H7 (cell line): ENCODE measurements at regions not wholly inside any gene's neighbourhood (a gene's known extent, or its start where the extent isn't known, plus 50 kb on each side); places are given as distances from the start of the nearest gene placed in this dataset.

Source experiments
- DNase-seq: peaks from one replicate; pipeline ENCODE4 v3.0.0; 2012
- H3K27me3 ChIP-seq: 2 replicates; pipeline ENCODE4 v1.6.0; 2011; ENCODE audit warnings: mild to moderate bottlenecking, low read length; ENCODE audit not compliant: control insufficient read depth, insufficient read depth
- H3K36me3 ChIP-seq: replicated peaks from 2 replicates; pipeline ENCODE4 v1.5.1; 2011; ENCODE audit warnings: low read length; ENCODE audit not compliant: control insufficient read depth, insufficient read depth
- H3K4me3 ChIP-seq: 2 replicates; pipeline ENCODE4 v1.5.1; 2011; ENCODE audit warnings: low read depth, mild to moderate bottlenecking, control low read depth, low read length, moderate library complexity; ENCODE audit not compliant: insufficient read depth

DNA sequence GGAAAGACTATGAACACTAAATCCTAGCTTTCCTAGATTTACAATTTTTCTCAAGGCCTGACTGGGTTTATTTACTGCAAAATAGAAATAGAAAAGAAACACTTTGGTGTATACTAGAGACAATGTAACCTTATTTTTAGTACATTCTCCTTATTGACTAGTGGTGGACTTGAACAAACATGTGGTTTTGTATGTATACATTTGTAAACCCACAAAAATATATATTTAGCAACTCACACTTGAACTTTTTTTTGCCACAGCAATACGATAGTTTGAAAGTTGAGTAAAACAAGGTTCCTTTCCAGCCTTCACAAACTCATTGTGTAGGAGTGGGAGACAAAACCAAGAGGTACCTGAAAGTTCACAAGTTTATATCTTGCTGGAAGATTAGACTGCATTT is 1633.4 kb upstream of the LRRTM1 start:
- DNase-seq: no peak
- no peaks in the 10 kb centered on the region for H3K27me3 ChIP-seq
- no peak overlapping the region for H3K4me3 ChIP-seq
- H3K36me3 ChIP-seq: no peaks in the 10 kb centered on the region

DNA sequence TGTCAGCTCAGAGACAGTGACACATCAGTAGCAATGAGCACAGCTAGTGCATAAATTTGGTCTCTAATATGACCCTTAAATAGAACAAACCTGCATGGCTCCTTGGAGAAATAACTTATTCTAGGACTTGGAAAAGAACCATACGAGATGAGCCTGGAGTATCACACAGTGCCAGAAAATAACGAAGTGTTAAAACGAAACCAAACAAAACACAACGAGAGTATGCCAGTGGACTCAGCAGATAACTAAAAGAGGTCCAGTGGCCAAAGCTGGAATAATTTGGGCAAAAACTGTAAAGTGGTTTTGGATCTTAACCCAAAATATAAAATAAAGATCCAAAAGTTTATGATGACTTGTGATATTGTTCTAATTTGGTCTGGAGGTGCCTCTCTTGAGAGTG is 1599.0 kb upstream of the LRRTM1 start:
- no peak for DNase-seq
- no peak overlapping the region for H3K4me3 ChIP-seq
- H3K36me3 ChIP-seq: no peaks in the 10 kb centered on the region
- H3K27me3 ChIP-seq: no peaks in the 10 kb centered on the region

DNA sequence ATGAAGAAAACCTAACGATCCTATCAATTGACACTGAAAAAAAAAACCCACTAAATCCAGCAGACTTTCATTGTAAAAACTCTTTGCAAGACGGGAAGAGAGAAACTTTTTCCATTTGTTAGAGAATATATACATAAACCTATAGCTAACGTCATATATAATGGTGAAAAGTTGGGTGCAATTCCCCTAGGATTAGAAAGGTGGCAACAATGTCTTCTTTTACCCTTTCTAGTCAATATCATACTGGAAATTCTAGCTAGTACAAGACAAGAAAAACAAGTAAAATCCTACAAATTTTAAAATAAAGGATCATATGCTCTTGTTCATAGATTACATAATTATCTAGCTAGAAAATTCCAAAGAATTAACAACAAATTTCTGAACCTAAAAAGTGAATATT is 1596.5 kb upstream of the LRRTM1 start:
- Histone ChIP-seq H3K27me3 (no peaks in the 10 kb centered on the region), H3K36me3 (no peaks in the 10 kb centered on the region), H3K4me3 (no peak overlapping the region)
- peak; percentile 1 for DNase-seq

DNA sequence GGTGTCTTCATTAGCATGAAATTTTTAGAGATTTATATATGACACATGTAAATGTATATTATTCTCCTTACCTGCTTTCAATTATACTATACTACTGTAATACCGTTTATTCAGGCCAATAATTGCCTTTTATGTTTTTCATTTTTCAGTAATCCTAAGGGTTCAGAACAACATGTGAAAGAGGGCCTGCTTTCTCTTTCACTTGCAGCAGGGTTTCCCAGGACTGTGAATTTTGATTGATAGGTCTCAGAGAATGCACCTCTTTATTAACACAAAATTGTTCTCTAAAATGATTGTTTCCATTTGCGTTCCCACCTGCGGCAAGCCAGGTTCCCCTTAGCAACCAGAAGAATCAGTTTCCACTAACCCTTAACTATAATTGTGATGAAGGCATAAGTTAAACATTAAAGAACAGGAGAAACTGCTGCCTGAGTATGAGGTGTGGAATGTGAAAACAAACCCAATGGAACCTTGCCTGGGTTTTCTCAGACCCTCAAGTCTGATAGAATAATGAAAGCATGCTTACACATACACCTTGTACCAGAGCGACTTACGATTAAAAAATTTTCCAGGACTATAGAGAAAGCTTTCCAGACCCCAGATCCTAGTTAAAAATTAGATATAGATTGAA is 1591.2 kb upstream of the LRRTM1 start:
- Histone ChIP-seq H3K36me3 (no peaks in the 10 kb centered on the region), H3K27me3 (no peaks in the 10 kb centered on the region), H3K4me3 (no peak overlapping the region)
- DNase-seq: no peak

DNA sequence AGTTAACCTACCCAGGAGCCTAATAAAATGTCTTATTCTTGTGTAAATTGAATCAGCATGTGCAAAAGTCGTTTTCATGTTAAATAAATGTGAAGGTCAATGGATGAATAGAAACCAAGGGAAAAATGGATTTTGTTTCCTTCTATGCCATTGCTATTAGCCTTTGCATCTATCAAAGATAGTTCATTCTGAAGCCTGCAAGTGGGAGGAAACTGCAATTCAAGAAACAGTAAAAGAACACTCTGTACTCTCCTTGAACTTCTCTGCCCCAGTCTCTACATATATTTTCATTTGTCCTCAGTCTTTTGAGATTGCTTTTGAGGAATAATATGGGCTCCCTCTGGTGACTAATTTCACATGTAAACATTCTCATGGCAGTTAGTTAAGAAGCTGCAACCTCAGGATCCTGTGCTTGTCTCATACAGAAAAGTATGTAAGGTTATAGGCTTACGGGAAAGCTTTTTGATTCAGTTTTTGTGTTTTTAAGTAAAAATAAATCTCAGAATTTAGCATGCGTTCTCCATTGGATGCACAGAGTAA is 1590.0 kb upstream of the LRRTM1 start:
- no peak for DNase-seq
- Histone ChIP-seq H3K27me3 (no peaks in the 10 kb centered on the region), H3K4me3 (no peak overlapping the region), H3K36me3 (no peaks in the 10 kb centered on the region)

DNA sequence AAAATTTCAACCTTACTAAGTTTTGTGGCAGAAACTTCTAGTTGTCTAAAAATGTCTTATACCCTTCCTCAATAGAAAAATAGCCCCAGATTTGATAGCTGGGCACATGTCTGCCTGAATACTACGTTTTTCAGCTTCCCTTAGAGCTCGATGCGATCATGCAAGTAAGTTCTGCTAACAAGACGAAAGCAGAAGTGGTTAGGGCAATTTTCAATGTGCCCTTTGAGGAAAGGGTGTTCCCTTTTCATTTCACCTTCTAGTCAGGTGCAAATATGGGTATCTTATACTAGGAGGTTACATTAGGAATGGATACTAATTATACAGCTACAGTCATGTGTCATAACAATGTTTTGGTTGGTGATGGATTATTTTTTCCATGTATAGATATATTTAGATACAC is 1572.1 kb upstream of the LRRTM1 start:
- Histone ChIP-seq H3K36me3 (no peaks in the 10 kb centered on the region), H3K4me3 (no peak overlapping the region), H3K27me3 (no peaks in the 10 kb centered on the region)
- DNase-seq: no peak

DNA sequence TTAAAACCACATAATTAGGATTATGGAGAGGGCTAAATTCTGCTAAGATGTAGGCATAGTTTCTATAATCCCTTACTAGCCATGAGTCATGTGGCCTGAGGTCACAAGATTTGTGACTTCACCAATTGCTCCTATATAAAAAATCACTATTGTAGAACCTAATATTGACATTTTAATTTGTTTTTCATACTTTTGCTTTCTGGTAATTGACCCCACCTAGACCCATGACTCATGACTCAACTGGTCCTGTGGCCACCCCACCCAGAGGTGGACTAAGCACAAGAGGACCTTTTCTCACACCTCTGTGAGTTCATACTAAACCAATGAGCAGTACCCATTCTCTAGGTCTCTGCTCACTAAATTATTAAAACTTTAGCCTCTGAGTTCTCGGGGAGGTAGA is 1567.5 kb upstream of the LRRTM1 start:
- H3K36me3 ChIP-seq: no peaks in the 10 kb centered on the region
- no peak for DNase-seq
- H3K27me3 ChIP-seq: no peaks in the 10 kb centered on the region
- H3K4me3 ChIP-seq: no peak overlapping the region

DNA sequence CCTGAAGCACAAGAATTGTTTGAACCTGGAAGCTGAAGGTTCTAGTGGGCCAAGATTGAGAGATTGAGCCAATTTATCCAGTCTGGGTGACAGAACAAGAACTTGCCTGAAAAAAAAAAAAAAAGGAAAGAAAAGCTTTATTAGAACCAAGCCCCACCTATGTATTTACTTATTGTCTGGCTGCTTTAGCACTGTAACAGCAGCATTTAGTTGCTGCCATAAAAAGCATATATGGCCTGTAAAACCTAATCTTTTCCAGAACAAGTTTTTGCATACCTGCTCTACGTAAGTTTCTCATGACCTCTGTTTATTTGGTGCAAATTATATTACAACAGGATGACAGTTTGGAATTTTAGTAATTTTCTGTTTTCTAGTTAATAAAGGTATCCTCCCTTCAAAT is 1565.6 kb upstream of the LRRTM1 start:
- no peaks in the 10 kb centered on the region for H3K27me3 ChIP-seq
- no peak overlapping the region for H3K4me3 ChIP-seq
- DNase-seq: no peak

DNA sequence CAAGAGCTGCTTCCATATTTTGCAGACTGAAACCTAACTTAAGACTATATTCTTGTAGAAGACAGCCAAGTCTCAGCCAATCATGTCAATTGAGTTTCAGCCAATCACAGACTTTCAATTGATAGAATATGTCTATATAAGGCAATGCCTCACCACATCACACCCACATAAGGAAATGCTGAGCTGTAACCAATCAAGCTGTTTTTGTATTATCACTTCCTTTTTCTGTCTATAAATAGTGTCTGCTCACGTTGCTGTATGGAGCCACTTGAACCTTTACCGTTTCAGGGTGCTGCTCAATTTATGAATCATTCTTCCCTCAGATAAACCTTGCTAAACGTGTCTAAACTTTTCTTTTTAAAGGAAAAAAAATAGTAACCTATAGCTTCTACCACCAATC is 1554.4 kb upstream of the LRRTM1 start:
- no peak for DNase-seq
- Histone ChIP-seq H3K36me3 (no peaks in the 10 kb centered on the region), H3K4me3 (no peak overlapping the region), H3K27me3 (no peaks in the 10 kb centered on the region)

More for the DNA sequence above, 1565.6 kb upstream of the LRRTM1 start:
- no peaks in the 10 kb centered on the region for H3K36me3 ChIP-seq

DNA sequence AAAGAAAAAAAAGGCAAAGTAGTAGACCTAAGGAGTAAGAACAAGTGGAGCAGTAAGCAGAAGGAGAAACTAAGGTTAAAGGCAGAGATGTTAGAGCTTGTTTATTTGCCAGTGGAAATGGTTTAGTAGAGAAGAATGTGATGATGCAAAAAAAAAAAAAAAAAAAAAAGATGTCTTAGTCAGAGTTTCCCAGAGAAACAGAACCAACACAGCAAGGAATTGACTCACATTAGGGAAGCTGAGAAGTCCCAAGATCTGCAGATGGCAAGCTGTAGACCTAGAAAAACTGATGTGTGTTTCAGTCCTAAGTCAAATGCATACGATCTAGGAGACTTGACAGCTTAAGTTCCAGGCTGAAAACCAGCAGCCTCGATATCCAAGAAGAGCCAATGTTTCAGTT is 1548.8 kb upstream of the LRRTM1 start:
- H3K4me3 ChIP-seq: no peak overlapping the region
- no peaks in the 10 kb centered on the region for H3K27me3 ChIP-seq
- DNase-seq: no peak
- no peaks in the 10 kb centered on the region for H3K36me3 ChIP-seq

DNA sequence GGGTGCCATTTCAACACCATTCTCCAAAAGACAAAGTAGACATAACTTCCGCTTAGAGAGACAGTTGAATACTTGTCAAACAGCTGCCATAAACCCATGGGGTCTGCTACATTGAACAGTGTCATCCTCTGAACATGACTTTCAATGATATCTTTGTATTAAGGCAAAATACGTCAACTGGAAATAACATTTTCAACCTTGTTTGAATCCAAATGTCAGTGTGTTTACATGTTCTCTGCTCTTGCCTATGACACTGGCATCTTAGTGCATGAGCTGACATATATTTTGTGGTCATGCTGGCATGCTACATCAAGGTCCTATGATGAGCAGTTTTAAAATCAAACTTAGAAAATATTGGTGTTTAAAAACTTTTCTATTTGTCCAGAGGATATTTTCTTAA is 1548.1 kb upstream of the LRRTM1 start:
- no peaks in the 10 kb centered on the region for H3K27me3 ChIP-seq
- no peak overlapping the region for H3K4me3 ChIP-seq
- H3K36me3 ChIP-seq: no peaks in the 10 kb centered on the region
- DNase-seq: no peak

DNA sequence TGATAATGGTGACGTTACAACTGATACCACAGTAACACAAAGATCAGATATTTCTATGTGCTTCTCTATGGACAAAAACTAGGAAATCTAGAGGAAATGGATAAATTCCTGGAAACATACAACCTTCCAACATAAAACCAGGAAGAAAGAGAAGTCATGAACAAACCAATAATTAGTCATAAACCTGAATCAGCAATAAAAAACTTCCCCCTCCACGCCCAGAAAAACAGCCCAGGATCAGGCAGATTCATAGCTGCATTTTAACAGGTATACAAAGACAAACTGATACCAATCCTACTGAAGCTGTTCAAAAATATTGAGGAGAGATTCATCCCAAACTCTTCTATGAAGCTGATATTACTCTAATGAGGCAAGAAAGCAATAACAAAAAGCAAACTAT is 1535.2 kb upstream of the LRRTM1 start:
- Histone ChIP-seq H3K4me3 (no peak overlapping the region), H3K36me3 (no peaks in the 10 kb centered on the region), H3K27me3 (no peaks in the 10 kb centered on the region)
- DNase-seq: no peak

DNA sequence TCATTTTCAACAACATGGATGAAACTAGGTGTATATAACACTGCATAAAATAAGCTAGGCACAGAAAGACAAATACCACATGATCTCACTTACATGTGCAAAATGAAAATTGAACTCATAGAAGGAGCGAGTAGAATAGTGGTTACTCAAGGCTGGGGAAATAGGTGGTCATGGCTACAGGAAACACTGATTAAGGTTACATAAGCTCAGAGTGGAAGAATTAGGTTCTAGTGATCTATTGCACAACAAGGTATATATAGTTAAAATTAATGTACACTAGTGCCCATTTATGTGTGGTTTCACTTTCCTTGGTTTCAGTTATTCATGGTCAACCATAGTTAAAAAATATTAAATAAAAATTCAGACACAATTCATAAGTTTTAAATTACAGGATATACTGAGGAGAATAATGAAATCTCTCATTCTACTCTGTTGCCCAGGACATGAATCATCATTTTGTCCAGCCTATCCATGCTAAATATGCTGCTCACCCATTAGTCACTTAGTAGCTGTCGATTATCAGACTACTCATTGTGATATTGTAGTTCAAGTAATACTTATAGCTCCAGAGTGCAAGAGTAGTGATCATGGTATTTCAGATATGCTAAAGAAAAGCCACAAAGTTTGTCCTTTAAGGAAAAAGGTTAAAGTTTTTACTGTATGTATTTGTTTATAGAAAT is 1530.9 kb upstream of the LRRTM1 start:
- Histone ChIP-seq H3K4me3 (no peak overlapping the region), H3K27me3 (no peaks in the 10 kb centered on the region), H3K36me3 (no peaks in the 10 kb centered on the region)
- no peak for DNase-seq

DNA sequence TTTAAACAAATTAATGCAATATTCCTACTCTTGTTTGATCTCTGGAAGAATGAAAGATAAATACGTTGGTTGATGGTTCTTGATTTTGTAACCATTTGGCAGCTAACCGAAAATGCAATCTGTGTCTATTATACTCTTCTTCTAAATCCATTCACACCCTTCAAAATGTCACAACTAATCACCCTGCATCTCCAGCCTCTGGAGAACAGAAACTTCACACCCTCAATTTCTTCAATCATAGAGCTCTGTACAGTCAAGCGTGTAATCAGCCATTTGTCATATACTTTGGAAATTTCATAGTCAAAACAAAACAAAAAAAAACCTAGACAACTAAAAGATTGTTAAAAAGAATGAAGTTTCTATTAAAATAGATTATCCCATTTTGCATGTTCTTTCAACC is 1482.3 kb upstream of the LRRTM1 start:
- H3K4me3 ChIP-seq: no peak overlapping the region
- H3K36me3 ChIP-seq: no peaks in the 10 kb centered on the region
- no peaks in the 10 kb centered on the region for H3K27me3 ChIP-seq
- DNase-seq: no peak

DNA sequence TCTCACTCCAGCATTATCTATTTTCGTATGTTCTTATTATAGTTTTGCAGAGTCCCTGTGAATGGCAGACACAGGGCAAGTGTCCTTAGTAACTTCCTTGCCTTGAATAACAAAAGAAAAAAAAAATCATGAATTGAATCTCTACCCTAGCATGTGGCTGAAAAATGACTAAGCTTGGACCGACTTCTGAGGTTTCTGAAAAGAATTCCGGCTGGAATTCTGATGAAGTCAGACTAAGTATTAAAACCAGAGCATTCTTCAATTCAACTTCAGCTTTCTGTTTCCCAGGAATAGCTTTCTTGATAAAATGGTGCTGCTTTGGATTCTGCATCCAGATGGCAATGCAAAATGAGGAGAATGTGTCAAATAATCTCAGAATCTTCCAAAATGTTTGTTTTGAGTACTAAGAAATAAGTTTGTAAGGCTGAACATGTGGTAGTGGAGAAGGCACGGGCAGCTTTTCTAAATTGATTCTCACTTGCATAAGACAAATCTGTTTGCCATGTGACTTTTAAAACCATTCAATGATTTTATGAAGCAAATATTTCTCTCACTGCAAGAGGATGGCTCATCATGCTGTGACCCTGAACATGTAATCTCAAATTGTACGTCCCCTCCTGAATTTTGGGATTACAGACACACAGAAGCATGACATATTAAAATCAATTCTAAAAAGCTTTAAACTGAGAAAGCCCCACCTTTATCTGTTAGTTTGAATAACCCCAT is 1462.8 kb upstream of the LRRTM1 start:
- H3K4me3 ChIP-seq: no peak overlapping the region
- no peaks in the 10 kb centered on the region for H3K36me3 ChIP-seq
- no peaks in the 10 kb centered on the region for H3K27me3 ChIP-seq
- DNase-seq: no peak
